Mucosa of descending colon (tissue), 3 donors: ENCODE measurements at regions not wholly inside any gene's neighbourhood (a gene's known extent, or its start where the extent isn't known, plus 50 kb on each side); places are given as distances from the start of the nearest gene placed in this dataset.
"Not testable (repeated sequence)": the region's sequence is repeated elsewhere in the genome, so short reads cannot be mapped to it uniquely, and the experiment has no call there.

Experiments
- ATAC-seq: fragments of 200-7000 bp; cut with Tn5 transposase; one replicate; pipeline ENCODE4 v1.9.1; 2020; ENCODE audit warnings: mild to moderate bottlenecking, moderate library complexity
- DNase-seq, 3 donors: peaks; one replicate each; pipeline ENCODE4 v3.0.0-alpha.2; 2020
- H3K36me3 ChIP-seq: fragments of 200-600 bp; one replicate; pipeline ENCODE4 v1.8.0; 2021; ENCODE audit warnings: low read depth, mild to moderate bottlenecking
- H3K4me1 ChIP-seq: fragments of 200-600 bp; one replicate; pipeline ENCODE4 v1.8.0; 2021; ENCODE audit warnings: low read depth, mild to moderate bottlenecking
- H3K4me3 ChIP-seq: fragments of 200-600 bp; one replicate; pipeline ENCODE4 v1.8.0; 2021; ENCODE audit warnings: mild to moderate bottlenecking
- H3K9me3 ChIP-seq: fragments of 200-600 bp; one replicate; pipeline ENCODE4 v1.8.0; 2021; ENCODE audit warnings: mild to moderate bottlenecking
- intact Hi-C, 2 donors: fragments of 100-400 bp; cut with DNase I in 1 of 2; cut with micrococcal nuclease in 1 of 2; formaldehyde crosslinking; loops; one replicate each; pipeline versions ENCODE4 v1.11.0 to v1.11.1; 2022; cut with DNase I, micrococcal nuclease
- TF ChIP-seq, protein P1 (sequence below): fragments of 200-600 bp; IDR thresholded peaks from one replicate; pipeline ENCODE4 v1.8.0; 2022; ENCODE audit warnings: antibody characterized with exemption, mild to moderate bottlenecking
- donor health status: DM: no; HTN: no; CAD: no; lungs with moderate emphysema.
- donor health status: DM: no; HTN: no; CAD: no.
- donor health status: DM: no; HTN: yes; CAD: no.

DNA sequence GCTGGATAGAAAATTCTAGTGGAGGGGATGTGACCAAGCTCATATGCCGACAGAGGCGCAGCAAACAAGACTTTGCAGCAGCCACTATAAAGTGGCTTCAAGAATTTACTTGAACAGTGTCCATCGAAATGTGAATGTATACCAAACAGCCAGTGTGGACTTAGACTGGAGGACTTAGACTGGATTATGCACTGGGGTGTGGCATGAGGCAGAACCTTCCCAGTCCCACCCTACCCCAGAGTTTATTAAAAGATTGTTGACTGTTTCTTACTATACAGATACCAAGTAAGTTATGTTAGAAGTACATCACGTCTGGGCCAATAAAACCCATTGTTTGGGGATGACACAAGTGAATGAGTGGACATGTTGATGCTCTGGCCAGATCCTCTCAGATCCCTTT lies 561.3 kb upstream of the KLF4 start:
- Histone ChIP-seq H3K36me3 (no peaks in the 10 kb centered on the region), H3K4me1 (peaks cover 22% of the 10 kb centered on the region), H3K9me3 (no peaks in the 10 kb centered on the region), H3K4me3 (no peak overlapping the region)
- ATAC-seq, result peak; percentile 63
- TF ChIP-seq, protein P1, sequence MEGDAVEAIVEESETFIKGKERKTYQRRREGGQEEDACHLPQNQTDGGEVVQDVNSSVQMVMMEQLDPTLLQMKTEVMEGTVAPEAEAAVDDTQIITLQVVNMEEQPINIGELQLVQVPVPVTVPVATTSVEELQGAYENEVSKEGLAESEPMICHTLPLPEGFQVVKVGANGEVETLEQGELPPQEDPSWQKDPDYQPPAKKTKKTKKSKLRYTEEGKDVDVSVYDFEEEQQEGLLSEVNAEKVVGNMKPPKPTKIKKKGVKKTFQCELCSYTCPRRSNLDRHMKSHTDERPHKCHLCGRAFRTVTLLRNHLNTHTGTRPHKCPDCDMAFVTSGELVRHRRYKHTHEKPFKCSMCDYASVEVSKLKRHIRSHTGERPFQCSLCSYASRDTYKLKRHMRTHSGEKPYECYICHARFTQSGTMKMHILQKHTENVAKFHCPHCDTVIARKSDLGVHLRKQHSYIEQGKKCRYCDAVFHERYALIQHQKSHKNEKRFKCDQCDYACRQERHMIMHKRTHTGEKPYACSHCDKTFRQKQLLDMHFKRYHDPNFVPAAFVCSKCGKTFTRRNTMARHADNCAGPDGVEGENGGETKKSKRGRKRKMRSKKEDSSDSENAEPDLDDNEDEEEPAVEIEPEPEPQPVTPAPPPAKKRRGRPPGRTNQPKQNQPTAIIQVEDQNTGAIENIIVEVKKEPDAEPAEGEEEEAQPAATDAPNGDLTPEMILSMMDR, result no peak
- DNase-seq, result peak in 1 of 3 donors; percentile 37
- intact Hi-C loops, result no loop called here

DNA sequence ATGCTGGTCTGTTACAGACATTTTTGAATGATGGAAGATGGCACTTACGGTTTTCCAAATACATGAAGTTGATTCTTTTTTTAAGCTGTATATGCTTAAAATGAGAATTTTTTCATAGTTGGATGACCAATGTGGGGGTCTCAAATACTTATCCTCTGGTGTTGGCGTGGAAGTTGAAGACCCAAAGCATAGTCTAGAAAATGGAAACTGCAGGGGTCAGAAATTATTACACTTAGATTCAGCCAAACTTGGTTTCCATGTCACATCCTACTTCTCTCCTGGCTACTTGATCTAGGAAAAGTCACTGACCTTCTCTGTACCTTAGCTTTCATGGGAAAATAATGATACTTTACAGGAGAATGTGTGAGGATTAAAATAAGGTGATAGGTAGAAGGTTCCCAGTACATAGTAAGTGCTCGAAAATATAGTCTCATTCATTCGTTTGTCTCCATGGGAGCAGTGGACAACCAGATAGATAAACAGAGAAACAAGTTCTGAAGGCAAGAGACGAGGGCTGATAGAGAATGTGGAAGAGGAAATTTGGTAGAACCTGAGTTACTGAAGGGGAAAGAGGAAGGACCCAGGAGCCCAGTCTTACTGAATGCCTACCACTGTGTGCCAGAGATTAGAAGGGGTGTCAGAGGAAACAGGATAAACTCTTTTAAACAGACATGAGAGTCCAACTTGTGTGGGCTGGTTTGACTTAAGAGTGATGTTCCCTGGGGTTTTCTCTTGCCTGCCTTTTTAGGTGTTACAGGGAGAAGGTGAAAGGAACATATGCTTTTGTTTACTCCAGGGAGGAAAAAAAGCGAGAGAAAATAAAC lies 560.3 kb upstream of the KLF4 start:
- Histone ChIP-seq H3K9me3 (no peaks in the 10 kb centered on the region), H3K4me1 (peaks cover 18% of the 10 kb centered on the region), H3K36me3 (no peaks in the 10 kb centered on the region), H3K4me3 (no peak overlapping the region)
- ATAC-seq (no peak), DNase-seq (no peak)
- intact Hi-C loops, result no loop called here
- TF ChIP-seq, protein P1, result no peak

DNA sequence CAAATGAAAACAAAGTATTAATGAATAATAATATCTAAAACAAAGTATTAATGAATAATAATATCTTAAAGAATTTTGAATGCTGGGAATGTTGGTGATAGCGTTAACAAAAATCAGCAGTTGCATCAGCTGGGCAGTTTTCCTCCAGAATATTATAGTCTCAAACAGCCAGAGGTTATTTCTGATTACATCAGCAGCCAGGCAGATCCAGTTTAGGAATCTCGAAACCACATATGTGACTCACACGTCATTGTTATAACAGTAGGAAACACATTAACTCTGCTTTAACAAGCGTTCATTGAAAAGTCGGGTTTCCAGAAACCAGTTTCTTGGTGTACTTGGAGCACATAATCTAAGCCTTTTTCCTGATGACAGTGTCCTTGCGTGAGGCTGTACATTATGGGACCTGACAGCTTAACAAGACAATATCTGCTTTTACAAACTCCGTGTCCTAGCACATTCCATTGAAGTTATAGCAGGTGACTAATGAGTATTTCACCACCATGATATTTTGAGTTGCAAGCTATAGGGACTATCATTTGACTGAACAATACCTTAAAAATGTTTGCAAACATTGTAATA lies 559.5 kb upstream of the KLF4 start:
- H3K4me3 ChIP-seq, result no peak overlapping the region
- H3K4me1 ChIP-seq, result peaks cover 18% of the 10 kb centered on the region
- H3K36me3 ChIP-seq, result no peaks in the 10 kb centered on the region
- intact Hi-C loops, result no loop called here
- TF ChIP-seq, protein P1, result no peak
- peak in 1 of 3 donors; percentile 31 for DNase-seq
- peaks cover 3% of the 10 kb centered on the region for H3K9me3 ChIP-seq
- ATAC-seq, result peak; percentile 87

DNA sequence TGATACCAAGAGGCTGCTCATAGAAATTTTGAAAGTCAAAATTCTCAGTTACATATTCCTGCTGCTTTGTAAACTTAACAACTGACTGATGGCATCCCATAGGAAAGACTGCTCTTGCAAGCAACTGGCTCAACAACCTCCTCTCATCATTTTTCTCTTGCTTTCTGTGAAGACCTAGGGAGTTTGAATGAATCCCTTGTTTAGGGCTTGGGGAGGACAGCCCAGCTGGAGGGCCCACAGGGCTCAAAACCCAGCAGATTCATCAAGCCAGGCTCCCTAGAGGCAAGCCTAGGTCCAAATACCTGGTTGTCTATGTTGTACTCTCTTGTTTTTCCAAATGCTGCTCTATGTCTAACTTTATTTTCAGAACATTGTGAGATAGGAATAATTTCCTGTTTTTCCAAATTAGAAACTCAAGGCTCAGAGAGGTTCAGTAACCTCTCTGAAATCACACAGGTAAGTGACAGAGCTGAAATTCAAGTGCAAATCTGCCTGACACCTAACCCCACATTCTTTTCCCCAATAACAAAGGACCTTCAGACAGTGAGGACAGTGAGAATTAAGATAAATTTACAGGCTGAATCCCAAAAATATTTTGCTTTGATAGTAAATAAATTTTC lies 558.9 kb upstream of the KLF4 start:
- Histone ChIP-seq H3K9me3 (peaks cover 9% of the 10 kb centered on the region), H3K4me1 (peaks cover 12% of the 10 kb centered on the region), H3K4me3 (no peak overlapping the region), H3K36me3 (no peaks in the 10 kb centered on the region)
- intact Hi-C loops, result no loop called here
- ATAC-seq (no peak), DNase-seq (no peak)
- TF ChIP-seq, protein P1, result no peak

DNA sequence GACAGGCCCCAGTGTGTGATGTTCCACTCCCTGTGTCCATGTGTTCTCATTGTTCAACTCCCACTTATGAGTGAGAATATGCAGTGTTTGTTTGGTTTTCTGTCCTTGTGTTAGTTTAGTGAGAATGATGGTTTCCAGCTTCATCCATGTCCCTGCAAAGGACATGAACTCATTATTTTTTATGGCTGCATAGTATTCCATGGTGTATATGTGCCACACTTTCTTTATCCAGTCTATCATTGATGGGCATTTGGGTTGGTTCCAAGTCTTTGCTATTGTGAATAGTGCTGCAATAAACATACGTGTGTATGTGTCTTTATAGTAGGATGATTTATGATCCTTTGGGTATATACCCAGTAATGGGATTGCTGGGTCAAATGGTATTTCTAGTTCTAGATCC lies 558.2 kb upstream of the KLF4 start:
- ATAC-seq, H3K36me3 ChIP-seq, H3K4me3 ChIP-seq, DNase-seq, intact Hi-C loops: not testable (repeated sequence)
- Histone ChIP-seq H3K9me3 (peaks cover 14% of the 10 kb centered on the region), H3K4me1 (peaks cover 11% of the 10 kb centered on the region)

DNA sequence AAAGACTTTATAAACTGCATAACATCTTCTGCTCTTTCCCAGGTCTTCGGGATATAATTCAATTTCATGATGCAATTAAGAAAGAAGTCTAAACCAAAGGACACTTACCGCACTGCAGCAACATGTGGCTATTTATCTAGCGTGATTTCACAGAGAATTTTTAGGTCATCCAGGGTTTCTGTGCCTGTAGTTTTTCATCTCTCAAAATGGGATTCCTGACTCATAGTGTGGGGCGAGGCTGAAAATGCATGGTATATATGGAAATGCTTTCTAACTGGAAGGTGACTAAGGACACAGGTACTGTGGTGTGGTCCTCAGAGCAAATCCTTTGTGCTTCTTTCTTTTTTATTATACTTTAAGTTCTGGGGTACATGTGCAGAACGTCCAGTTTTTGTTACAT lies 557.7 kb upstream of the KLF4 start:
- H3K4me1 ChIP-seq, result peaks cover 11% of the 10 kb centered on the region
- TF ChIP-seq, protein P1, result no peak
- H3K4me3 ChIP-seq, result no peak overlapping the region
- ATAC-seq (no peak), DNase-seq (no peak)
- intact Hi-C loops, result no loop called here
- no peaks in the 10 kb centered on the region for H3K36me3 ChIP-seq
- H3K9me3 ChIP-seq, result peaks cover 15% of the 10 kb centered on the region
